Right lobe of liver (tissue), 6 donors: ENCODE measurements at regions not wholly inside any gene's neighbourhood (a gene's known extent, or its start where the extent isn't known, plus 50 kb on each side); places are given as distances from the start of the nearest gene placed in this dataset.

Experiments used
- ATAC-seq, 4 donors: fragments of 200-7000 bp; cut with Tn5 transposase; one replicate each; pipeline ENCODE4 v1.9.1; 2020; ENCODE audit warnings: mild to moderate bottlenecking in 4 of 4, moderate library complexity in 4 of 4
- DNase-seq, 3 donors: peaks; one replicate each; pipeline ENCODE4 v3.0.0-alpha.2; 2020
- H3K27ac ChIP-seq, 3 donors: fragments of 200-600 bp; one replicate each; pipeline ENCODE4 v1.8.0; 2022
- H3K27me3 ChIP-seq, 2 donors: fragments of 200-600 bp; one replicate each; pipeline ENCODE4 v1.8.0; 2022
- H3K36me3 ChIP-seq, 4 donors: fragments of 200-600 bp; sonication (generic) in 1 of 4; one replicate each; pipeline versions ENCODE4 v1.5.1 to v1.8.0; 2017 to 2022; ENCODE audit warnings: control low read depth in 1 of 4
- H3K4me1 ChIP-seq, 4 donors: fragments of 200-600 bp; sonication (generic) in 1 of 4; one replicate each; pipeline versions ENCODE4 v1.5.1 to v1.8.0; 2017 to 2022; ENCODE audit warnings: control low read depth in 1 of 4
- H3K4me3 ChIP-seq, 3 donors: fragments of 200-600 bp; one replicate each; pipeline ENCODE4 v1.8.0; 2022
- H3K9me3 ChIP-seq, 4 donors: fragments of 200-600 bp; sonication (generic) in 1 of 4; one replicate each; pipeline versions ENCODE4 v1.5.1 to v1.8.0; 2017 to 2022; ENCODE audit warnings: control low read depth in 1 of 4
- POLR2A ChIP-seq: fragments of 450-650 bp; IDR thresholded peaks from one replicate; pipeline ENCODE4 v1.6.1; 2017; ENCODE audit warnings: antibody characterized with exemption, mild to moderate bottlenecking
- WGBS: methylation state at CpG from one replicate; pipeline ENCODE4 v1.1.6; 2018; ENCODE audit warnings: low coverage, low lambda C conversion rate; ENCODE audit not compliant: insufficient coverage; ENCODE audit errors: missing lambda C conversion rate; 5-methylcytosine and 5-hydroxymethylcytosine counted together
- intact Hi-C, 2 donors: fragments of 100-400 bp; cut with DNase I; formaldehyde crosslinking; loops; one replicate each; pipeline versions ENCODE4 v1.11.2 to v1.14.1; 2022
- TF ChIP-seq, protein P1 (sequence below), 4 donors: fragments of 200-600 bp in 3 of 4; fragments of 450-650 bp in 1 of 4; IDR thresholded peaks; one replicate each; pipeline versions ENCODE4 v1.5.1 to v1.8.0; 2016 to 2022; ENCODE audit warnings: antibody characterized with exemption in 4 of 4, mild to moderate bottlenecking in 2 of 4
- donor health status: DM: no; HTN: yes; CAD: no.
- donor health status: DM: no; HTN: no; CAD: no.
- donor health status: DM: no; HTN: no; CAD: no.
- donor health status: DM: no; HTN: yes; CAD: no.
- donor health status: DM: no; HTN: yes; CAD: no.

DNA sequence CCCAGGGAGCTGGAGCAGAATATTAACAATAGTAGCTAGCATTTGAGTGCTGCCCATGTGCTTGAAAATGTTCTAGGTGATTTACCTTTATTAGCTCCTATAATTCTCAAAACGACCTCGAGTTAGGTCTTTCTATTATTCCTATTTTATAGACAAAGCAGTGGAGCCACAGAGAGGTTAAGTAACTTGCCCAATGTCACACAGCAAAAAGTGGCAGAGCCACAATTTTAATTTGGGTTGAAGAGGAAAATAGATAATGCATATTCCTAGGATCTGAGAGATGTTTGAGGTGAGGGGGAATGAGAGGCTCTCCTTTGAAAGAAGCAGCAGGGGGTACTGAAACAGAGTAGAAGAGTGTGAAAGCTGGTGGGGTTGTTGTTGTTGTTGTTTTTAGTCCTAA is 354.5 kb upstream of the SLC35B3 start:
- no peak for DNase-seq
- no peaks in the 10 kb centered on the region for H3K36me3 ChIP-seq
- TF ChIP-seq POLR2A = no peak
- TF ChIP-seq, protein P1, sequence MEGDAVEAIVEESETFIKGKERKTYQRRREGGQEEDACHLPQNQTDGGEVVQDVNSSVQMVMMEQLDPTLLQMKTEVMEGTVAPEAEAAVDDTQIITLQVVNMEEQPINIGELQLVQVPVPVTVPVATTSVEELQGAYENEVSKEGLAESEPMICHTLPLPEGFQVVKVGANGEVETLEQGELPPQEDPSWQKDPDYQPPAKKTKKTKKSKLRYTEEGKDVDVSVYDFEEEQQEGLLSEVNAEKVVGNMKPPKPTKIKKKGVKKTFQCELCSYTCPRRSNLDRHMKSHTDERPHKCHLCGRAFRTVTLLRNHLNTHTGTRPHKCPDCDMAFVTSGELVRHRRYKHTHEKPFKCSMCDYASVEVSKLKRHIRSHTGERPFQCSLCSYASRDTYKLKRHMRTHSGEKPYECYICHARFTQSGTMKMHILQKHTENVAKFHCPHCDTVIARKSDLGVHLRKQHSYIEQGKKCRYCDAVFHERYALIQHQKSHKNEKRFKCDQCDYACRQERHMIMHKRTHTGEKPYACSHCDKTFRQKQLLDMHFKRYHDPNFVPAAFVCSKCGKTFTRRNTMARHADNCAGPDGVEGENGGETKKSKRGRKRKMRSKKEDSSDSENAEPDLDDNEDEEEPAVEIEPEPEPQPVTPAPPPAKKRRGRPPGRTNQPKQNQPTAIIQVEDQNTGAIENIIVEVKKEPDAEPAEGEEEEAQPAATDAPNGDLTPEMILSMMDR (IDR thresholded peaks at IDR 0.05) = no peak
- H3K4me1 ChIP-seq = no peaks in the 10 kb centered on the region
- no peaks in the 10 kb centered on the region for H3K9me3 ChIP-seq
- H3K27ac ChIP-seq = no peak overlapping the region
- ATAC-seq = no peak
- intact Hi-C loops = no loop called here
- WGBS = 36% methylated on average over 2 of the region's 2 CpGs
- H3K4me3 ChIP-seq = no peak overlapping the region
- no peaks in the 10 kb centered on the region for H3K27me3 ChIP-seq

DNA sequence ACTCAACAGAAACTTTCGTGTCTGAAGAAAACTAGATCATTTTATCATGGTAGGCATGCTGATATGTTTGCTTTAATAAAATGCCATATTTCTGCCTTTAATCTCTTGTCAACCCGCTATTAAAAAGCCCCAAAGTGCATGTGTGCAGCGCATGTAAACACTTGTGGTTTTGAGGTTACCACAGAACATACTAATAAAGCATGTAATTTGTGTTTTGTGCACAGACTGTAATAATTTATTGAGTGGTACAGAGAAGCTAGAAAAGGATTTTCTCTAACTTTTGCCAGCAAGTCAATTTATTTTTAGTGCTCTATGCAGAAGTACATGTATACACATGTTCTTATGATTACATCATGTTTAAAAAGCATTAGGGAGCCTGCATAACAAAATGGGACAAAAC is 349.9 kb upstream of the SLC35B3 start:
- Histone ChIP-seq H3K27me3 (no peaks in the 10 kb centered on the region), H3K9me3 (no peaks in the 10 kb centered on the region), H3K27ac (no peak overlapping the region), H3K36me3 (no peaks in the 10 kb centered on the region), H3K4me1 (no peaks in the 10 kb centered on the region), H3K4me3 (no peak overlapping the region)
- WGBS = 84% methylated on average over 3 of the region's 3 CpGs
- intact Hi-C loops = no loop called here
- TF ChIP-seq POLR2A = no peak
- TF ChIP-seq, protein P1 (IDR thresholded peaks at IDR 0.05) = no peak
- ATAC-seq = no peak
- no peak for DNase-seq

DNA sequence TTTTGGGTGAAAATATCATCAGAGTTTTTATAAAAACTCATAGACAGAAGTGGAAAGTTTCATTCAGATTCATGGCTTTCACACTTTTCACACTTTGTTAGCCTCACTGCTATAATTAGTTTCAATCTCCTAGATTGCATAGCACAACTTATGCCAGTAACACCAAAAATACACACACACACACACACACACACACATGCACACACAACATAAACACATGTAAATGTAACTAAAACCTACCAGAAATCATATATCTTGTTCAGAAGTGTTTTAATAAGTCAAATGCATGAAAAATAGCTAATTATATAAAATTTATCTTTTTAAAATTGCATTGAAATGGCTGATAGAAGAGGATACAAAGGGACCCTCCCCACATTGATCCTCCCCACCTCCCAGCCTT is 347.8 kb upstream of the SLC35B3 start:
- no peaks in the 10 kb centered on the region for H3K4me1 ChIP-seq
- intact Hi-C loops = no loop called here
- H3K9me3 ChIP-seq = no peaks in the 10 kb centered on the region
- DNase-seq (no peak), ATAC-seq (no peak)
- no peak overlapping the region for H3K27ac ChIP-seq
- H3K36me3 ChIP-seq = no peaks in the 10 kb centered on the region
- no peak for TF ChIP-seq POLR2A
- TF ChIP-seq, protein P1 (IDR thresholded peaks at IDR 0.05) = no peak
- H3K27me3 ChIP-seq = no peaks in the 10 kb centered on the region
- H3K4me3 ChIP-seq = no peak overlapping the region

DNA sequence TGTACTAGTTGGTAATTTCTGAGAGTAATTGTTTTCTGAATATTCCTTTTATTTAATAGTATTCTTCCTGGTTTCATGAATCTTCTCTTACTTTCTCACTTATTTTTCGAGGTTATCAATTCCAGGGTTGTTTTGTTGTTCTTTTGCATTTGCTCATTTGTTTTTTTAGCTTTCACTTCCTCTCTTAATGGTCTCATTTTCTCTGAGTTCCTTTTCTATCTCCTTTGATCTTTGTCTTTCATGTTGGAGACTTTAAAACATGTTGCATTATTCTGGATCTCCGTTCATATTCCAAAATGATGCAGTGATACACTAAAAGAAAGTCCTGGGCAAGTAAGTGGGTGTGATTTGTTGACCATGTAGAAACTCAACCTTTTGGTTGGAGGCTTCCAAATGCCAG is 345.3 kb upstream of the SLC35B3 start:
- 78% methylated on average over 2 of the region's 2 CpGs for WGBS
- H3K36me3 ChIP-seq = no peaks in the 10 kb centered on the region
- TF ChIP-seq, protein P1 (IDR thresholded peaks at IDR 0.05) = no peak
- no peak for TF ChIP-seq POLR2A
- H3K27ac ChIP-seq = no peak overlapping the region
- H3K4me1 ChIP-seq = no peaks in the 10 kb centered on the region
- intact Hi-C loops = no loop called here
- H3K4me3 ChIP-seq = no peak overlapping the region
- no peaks in the 10 kb centered on the region for H3K9me3 ChIP-seq
- ATAC-seq (no peak), DNase-seq (no peak)
- H3K27me3 ChIP-seq = no peaks in the 10 kb centered on the region

DNA sequence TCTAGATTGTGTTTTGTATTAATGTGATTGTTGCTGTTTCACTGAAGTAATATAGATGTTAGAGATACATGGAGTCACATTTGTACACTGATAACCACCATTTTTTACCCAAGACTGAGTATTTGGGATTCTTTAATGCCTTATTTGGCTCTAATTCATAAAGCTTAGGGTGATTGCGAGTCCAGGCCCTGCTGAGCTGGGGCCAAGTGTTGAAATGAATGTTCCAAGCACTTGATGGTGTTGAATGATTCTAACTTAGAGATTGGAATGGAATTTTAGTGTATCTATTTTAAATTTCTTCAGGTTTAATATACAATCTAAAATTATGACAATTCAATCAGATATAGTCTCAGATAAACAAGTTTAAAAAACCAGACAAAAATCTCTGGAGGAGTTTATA is 329.4 kb upstream of the SLC35B3 start:
- Histone ChIP-seq H3K9me3 (no peaks in the 10 kb centered on the region), H3K4me1 (no peaks in the 10 kb centered on the region), H3K36me3 (no peaks in the 10 kb centered on the region), H3K4me3 (no peak overlapping the region), H3K27me3 (no peaks in the 10 kb centered on the region), H3K27ac (no peak overlapping the region)
- intact Hi-C loops = no loop called here
- ATAC-seq (no peak), DNase-seq (no peak)
- no peak for TF ChIP-seq POLR2A
- TF ChIP-seq, protein P1 (IDR thresholded peaks at IDR 0.05) = no peak
- 63% methylated on average over 1 of the region's 1 CpG for WGBS
